SK-N-SH treated with all-trans-retinoic acid at 6 μM for 48 hours (cell line): ENCODE measurements at regions not wholly inside any gene's neighbourhood (a gene's known extent, or its start where the extent isn't known, plus 50 kb on each side); places are given as distances from the start of the nearest gene placed in this dataset.

Experiments
- ATAC-seq: fragments of 200-7000 bp; cut with Tn5 transposase; 3 replicates; pipeline ENCODE4 v1.9.1; 2020; ENCODE audit warnings: mild to moderate bottlenecking, moderate library complexity
- ARNTL ChIP-seq: fragments of 450-650 bp; formaldehyde crosslinking; IDR thresholded peaks from 2 replicates; pipeline ENCODE4 v1.5.0; 2020; ENCODE audit warnings: low read depth, mild to moderate bottlenecking, moderate library complexity, borderline replicate concordance
- BACH2 ChIP-seq: fragments of 250-450 bp; sonication (Bioruptor Pico); IDR thresholded peaks from 2 replicates; pipeline ENCODE4 v1.9.0; 2021; ENCODE audit warnings: mild to moderate bottlenecking, borderline replicate concordance
- CSRNP3 ChIP-seq: fragments of 250-450 bp; sonication (Bioruptor Pico); IDR thresholded peaks from 2 replicates; pipeline ENCODE4 v1.5.1; 2021; ENCODE audit warnings: mild to moderate bottlenecking, moderate library complexity
- ESRRG ChIP-seq: fragments of 250-450 bp; sonication (Bioruptor Pico); IDR thresholded peaks from 2 replicates; pipeline ENCODE4 v1.6.1; 2021; ENCODE audit warnings: mild to moderate bottlenecking
- GLIS3 ChIP-seq: fragments of 250-450 bp; sonication (Bioruptor Pico); IDR thresholded peaks from 2 replicates; pipeline ENCODE4 v1.5.0; 2020; ENCODE audit warnings: mild to moderate bottlenecking, moderate library complexity
- OSR1 ChIP-seq: fragments of 250-450 bp; sonication (Bioruptor Pico); IDR thresholded peaks from 2 replicates; pipeline ENCODE4 v1.8.0; 2022; ENCODE audit warnings: moderate library complexity, mild to moderate bottlenecking, inconsistent platforms
- PPARA ChIP-seq: fragments of 250-450 bp; sonication (Bioruptor Pico); IDR thresholded peaks from 2 replicates; pipeline ENCODE4 v1.5.0; 2020; ENCODE audit warnings: mild to moderate bottlenecking, borderline replicate concordance
- RARB ChIP-seq: fragments of 250-450 bp; sonication (Bioruptor Pico); IDR thresholded peaks from 2 replicates; pipeline ENCODE4 v1.8.0; 2021; ENCODE audit warnings: mild to moderate bottlenecking, moderate library complexity
- SNAI2 ChIP-seq: fragments of 250-450 bp; sonication (Bioruptor Pico); IDR thresholded peaks from 2 replicates; pipeline ENCODE4 v1.5.0; 2020; ENCODE audit warnings: mild to moderate bottlenecking, moderate library complexity
- TCF4 ChIP-seq: fragments of 250-450 bp; sonication (Bioruptor Pico); IDR thresholded peaks from 2 replicates; pipeline ENCODE4 v1.8.0; 2021; ENCODE audit warnings: mild to moderate bottlenecking, moderate library complexity, borderline replicate concordance
- TOX ChIP-seq: fragments of 250-450 bp; sonication (Bioruptor Pico); IDR thresholded peaks from 2 replicates; pipeline ENCODE4 v1.8.0; 2021; ENCODE audit warnings: mild to moderate bottlenecking, moderate library complexity, borderline replicate concordance
- TSHZ2 ChIP-seq: fragments of 250-450 bp; sonication (Bioruptor Pico); IDR thresholded peaks from 2 replicates; pipeline ENCODE4 v1.5.0; 2020; ENCODE audit warnings: mild to moderate bottlenecking, moderate library complexity
- ZFP3 ChIP-seq: fragments of 250-450 bp; sonication (Bioruptor Pico); IDR thresholded peaks from 2 replicates; pipeline ENCODE4 v1.5.0; 2020; ENCODE audit warnings: mild to moderate bottlenecking, moderate library complexity
- ZFP30 ChIP-seq: fragments of 450-650 bp; formaldehyde crosslinking; IDR thresholded peaks from 2 replicates; pipeline ENCODE4 v1.5.0; 2022; ENCODE audit warnings: mild to moderate bottlenecking, moderate library complexity
- ZNF565 ChIP-seq: fragments of 450-650 bp; formaldehyde crosslinking; conservative IDR thresholded peaks from 2 replicates; pipeline ENCODE4 v1.5.0; 2020; ENCODE audit warnings: low read depth, mild to moderate bottlenecking, moderate library complexity
- ZNF70 ChIP-seq: fragments of 450-650 bp; formaldehyde crosslinking; IDR thresholded peaks from 2 replicates; pipeline ENCODE4 v1.5.0; 2020; ENCODE audit warnings: mild to moderate bottlenecking, moderate library complexity
- ZNF8 ChIP-seq: fragments of 450-650 bp; formaldehyde crosslinking; IDR thresholded peaks from 2 replicates; pipeline ENCODE4 v1.5.0; 2020; ENCODE audit warnings: mild to moderate bottlenecking, moderate library complexity
- TF ChIP-seq, protein P1 (sequence below): fragments of 250-450 bp; sonication (Bioruptor Pico); IDR thresholded peaks from 2 replicates; pipeline ENCODE4 v1.8.0; 2020; ENCODE audit warnings: mild to moderate bottlenecking, moderate library complexity, borderline replicate concordance

DNA sequence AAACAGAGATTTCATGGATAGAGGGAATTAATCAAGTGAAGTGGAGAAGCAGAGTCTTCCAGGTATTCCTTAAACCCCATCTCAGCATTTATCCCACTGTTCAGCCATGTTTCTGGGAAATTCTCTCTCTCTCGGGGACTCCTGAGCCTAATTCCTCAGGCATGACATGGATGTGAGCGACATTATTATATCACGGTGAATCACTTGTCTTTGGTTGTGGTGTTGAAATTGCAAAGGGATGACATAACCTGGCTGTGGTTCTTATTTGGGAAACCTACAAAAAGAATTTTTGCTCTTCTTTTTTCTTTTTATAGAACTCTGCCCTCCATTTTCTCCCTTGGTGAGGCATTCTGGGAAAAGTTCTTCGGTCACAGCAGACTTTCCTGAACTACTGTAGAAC is 457.9 kb upstream of the PTGER4 start:
- no peak for TF ChIP-seq SNAI2 (CRISPR knock-in tag)
- no peak for TF ChIP-seq TOX (CRISPR knock-in tag)
- no peak for TF ChIP-seq ESRRG (CRISPR knock-in tag)
- no peak for TF ChIP-seq ZNF8 (CRISPR knock-in tag)
- no peak for TF ChIP-seq BACH2 (CRISPR knock-in tag)
- TF ChIP-seq, protein P1, sequence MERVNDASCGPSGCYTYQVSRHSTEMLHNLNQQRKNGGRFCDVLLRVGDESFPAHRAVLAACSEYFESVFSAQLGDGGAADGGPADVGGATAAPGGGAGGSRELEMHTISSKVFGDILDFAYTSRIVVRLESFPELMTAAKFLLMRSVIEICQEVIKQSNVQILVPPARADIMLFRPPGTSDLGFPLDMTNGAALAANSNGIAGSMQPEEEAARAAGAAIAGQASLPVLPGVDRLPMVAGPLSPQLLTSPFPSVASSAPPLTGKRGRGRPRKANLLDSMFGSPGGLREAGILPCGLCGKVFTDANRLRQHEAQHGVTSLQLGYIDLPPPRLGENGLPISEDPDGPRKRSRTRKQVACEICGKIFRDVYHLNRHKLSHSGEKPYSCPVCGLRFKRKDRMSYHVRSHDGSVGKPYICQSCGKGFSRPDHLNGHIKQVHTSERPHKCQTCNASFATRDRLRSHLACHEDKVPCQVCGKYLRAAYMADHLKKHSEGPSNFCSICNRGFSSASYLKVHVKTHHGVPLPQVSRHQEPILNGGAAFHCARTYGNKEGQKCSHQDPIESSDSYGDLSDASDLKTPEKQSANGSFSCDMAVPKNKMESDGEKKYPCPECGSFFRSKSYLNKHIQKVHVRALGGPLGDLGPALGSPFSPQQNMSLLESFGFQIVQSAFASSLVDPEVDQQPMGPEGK (CRISPR knock-in tag), result no peak
- TF ChIP-seq ARNTL, result no peak
- TF ChIP-seq ZFP30 (CRISPR knock-in tag), result no peak
- no peak for TF ChIP-seq ZFP3 (CRISPR knock-in tag)
- no peak for TF ChIP-seq PPARA
- no peak for ATAC-seq

- TF ChIP-seq ZFP3 (CRISPR knock-in tag), result no peak
- no peak for TF ChIP-seq GLIS3
- TF ChIP-seq TCF4 (CRISPR knock-in tag), result no peak
- no peak for TF ChIP-seq SNAI2 (CRISPR knock-in tag)
- TF ChIP-seq CSRNP3 (CRISPR knock-in tag), result no peak
- no peak for TF ChIP-seq TOX (CRISPR knock-in tag)
- TF ChIP-seq ZFP30 (CRISPR knock-in tag), result no peak
- TF ChIP-seq TSHZ2, result no peak
- TF ChIP-seq RARB (CRISPR knock-in tag), result no peak
- no peak for TF ChIP-seq PPARA
- no peak for TF ChIP-seq OSR1 (CRISPR knock-in tag)
- TF ChIP-seq ZNF565 (CRISPR knock-in tag), result no peak
- no peak for ATAC-seq
These were observed 458.5 kb upstream of the PTGER4 start for GRCh38 chr5:40221255-40221654.

- no peak for ATAC-seq
- no peak for TF ChIP-seq BACH2 (CRISPR knock-in tag)
- no peak for TF ChIP-seq RARB (CRISPR knock-in tag)
- TF ChIP-seq, protein P1 (CRISPR knock-in tag), result no peak
- TF ChIP-seq OSR1 (CRISPR knock-in tag), result no peak
- no peak for TF ChIP-seq ZFP3 (CRISPR knock-in tag)
- TF ChIP-seq ZNF70 (CRISPR knock-in tag), result no peak
- TF ChIP-seq CSRNP3 (CRISPR knock-in tag), result no peak
- TF ChIP-seq ARNTL, result no peak
These were observed 459.5 kb upstream of the PTGER4 start for GRCh38 chr5:40220260-40220659.

DNA sequence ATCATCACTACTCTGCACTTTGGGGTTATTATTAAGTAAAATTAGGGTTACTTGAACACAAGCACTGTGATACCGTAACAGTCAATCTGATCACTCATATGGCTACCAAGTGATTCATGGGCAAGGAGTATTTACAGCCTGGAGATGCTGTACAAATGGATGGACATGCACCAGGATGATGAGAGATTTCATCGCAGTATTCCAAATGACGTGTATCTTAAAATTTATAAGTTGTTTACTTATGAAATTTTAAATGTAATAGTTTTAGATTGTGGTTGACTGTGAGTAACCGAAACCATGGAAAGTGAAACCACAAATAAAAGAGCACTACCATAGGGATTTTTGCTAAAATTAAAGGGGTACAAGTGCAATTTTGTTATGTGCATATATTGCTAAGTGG is 462.2 kb upstream of the PTGER4 start:
- no peak for ATAC-seq
- TF ChIP-seq OSR1 (CRISPR knock-in tag), result no peak
- no peak for TF ChIP-seq TSHZ2
- TF ChIP-seq ZNF8 (CRISPR knock-in tag), result no peak
- no peak for TF ChIP-seq CSRNP3 (CRISPR knock-in tag)
- TF ChIP-seq, protein P1 (CRISPR knock-in tag), result no peak
- no peak for TF ChIP-seq GLIS3
- TF ChIP-seq ZFP3 (CRISPR knock-in tag), result no peak
- TF ChIP-seq TOX (CRISPR knock-in tag), result no peak
- TF ChIP-seq BACH2 (CRISPR knock-in tag), result no peak
